ENCODE measurements at regions not wholly inside any gene's neighbourhood (a gene's known extent, or its start where the extent isn't known, plus 50 kb on each side); places are given as distances from the start of the nearest gene placed in this dataset.

DNA sequence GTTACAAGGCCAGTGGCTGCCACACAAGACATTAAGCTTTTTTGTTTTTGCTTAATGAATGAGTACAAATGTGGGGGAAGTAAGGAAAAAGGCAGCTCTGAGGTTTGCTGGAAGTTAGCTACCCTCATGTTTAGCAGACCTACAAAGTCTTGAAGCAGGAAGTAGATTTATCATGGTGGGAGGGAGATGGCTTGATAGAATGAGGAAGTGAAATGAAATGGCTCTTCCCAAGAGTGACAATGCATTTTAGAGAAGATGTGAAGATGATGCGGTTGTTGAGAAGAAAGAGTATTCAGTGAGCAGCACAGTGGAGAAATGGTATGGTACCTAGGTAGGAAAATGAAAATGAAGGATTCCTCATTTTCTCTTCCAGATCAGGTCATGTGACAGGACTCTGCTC lies 108.0 kb downstream of the SLIT2 start:
- Histone ChIP-seq H3K79me2 (ENCODE audit: low read length) (0 out of 2 replicates have a peak, but pooled peaks cover 4% of the 10 kb centered on the region), H3K4me2 (ENCODE audit: low read length) (no peak overlapping the region), H3K36me3 (ENCODE audit: low read depth, low read length) (no peaks in the 10 kb centered on the region; the same call in 1 of the 2 replicates), H4K20me1 (ENCODE audit: low read length) (no peaks in the 10 kb centered on the region), H3K27ac (ENCODE audit: low read length) (no peak overlapping the region), H3K9me3 (ENCODE audit: low read length) (no peaks in the 10 kb centered on the region), H3K9ac (ENCODE audit: low read length) (no peak overlapping the region), H3F3A (ENCODE audit: low read length, unreplicated experiment) (no peaks in the 10 kb centered on the region), H3K4me3 (ENCODE audit: low read length) (no peak overlapping the region), H3K4me1 (ENCODE audit: insufficient read depth, low read length) (no peaks in the 10 kb centered on the region), H3K27me3 (ENCODE audit: low read length) (no peaks in the 10 kb centered on the region), H3K9me2 (replicated peaks; ENCODE audit: low read length) (no peaks in the 10 kb centered on the region), H2AFZ (ENCODE audit: low read length) (no peak overlapping the region)
- CTCF ChIA-PET = no interaction called here
- DNase-seq (no peak), ATAC-seq (no peak)
- POLR2A ChIA-PET (ENCODE audit: unreplicated experiment) = no interaction called here
- TF ChIP-seq, protein P1, sequence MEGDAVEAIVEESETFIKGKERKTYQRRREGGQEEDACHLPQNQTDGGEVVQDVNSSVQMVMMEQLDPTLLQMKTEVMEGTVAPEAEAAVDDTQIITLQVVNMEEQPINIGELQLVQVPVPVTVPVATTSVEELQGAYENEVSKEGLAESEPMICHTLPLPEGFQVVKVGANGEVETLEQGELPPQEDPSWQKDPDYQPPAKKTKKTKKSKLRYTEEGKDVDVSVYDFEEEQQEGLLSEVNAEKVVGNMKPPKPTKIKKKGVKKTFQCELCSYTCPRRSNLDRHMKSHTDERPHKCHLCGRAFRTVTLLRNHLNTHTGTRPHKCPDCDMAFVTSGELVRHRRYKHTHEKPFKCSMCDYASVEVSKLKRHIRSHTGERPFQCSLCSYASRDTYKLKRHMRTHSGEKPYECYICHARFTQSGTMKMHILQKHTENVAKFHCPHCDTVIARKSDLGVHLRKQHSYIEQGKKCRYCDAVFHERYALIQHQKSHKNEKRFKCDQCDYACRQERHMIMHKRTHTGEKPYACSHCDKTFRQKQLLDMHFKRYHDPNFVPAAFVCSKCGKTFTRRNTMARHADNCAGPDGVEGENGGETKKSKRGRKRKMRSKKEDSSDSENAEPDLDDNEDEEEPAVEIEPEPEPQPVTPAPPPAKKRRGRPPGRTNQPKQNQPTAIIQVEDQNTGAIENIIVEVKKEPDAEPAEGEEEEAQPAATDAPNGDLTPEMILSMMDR (conservative IDR thresholded peaks at IDR 0.05; ENCODE audit: low read depth, low read length) = no peak
- TF ChIP-seq EZH2phosphoT487 (IDR thresholded peaks at IDR 0.05; ENCODE audit: borderline replicate concordance, low read length) (no peak), EZH2 (IDR thresholded peaks at IDR 0.05; ENCODE audit: low read length, unreplicated experiment) (no peak)
- intact Hi-C loops (cut with micrococcal nuclease) = no loop called here
- no TSS peak for BruUV-seq (replicated peaks)

DNA sequence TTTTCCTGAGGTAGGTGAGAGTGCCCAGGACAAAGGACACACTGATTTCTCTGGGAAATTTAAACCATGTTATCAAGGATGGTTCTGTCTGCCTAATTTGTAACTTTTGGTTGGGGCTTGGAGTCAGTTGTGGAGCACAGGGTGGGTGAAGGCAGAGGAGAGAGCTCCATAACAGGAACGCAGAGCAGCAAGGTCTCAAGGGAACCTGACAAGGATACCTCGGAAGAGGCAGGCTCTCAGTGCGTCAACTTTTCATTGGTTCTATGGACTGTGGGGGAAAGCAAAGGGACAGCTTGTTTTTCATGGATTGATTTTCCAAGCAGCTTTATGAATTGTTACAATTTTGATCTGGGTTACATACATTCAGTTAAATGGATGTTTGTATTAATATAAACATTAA lies 110.4 kb downstream of the SLIT2 start:
- ChIA-PET POLR2A (ENCODE audit: unreplicated experiment) (no interaction called here), CTCF (no interaction called here)
- BruUV-seq (replicated peaks) = no TSS peak
- H3K79me2 ChIP-seq (ENCODE audit: low read length) = no peaks in the 10 kb centered on the region
- no peak for DNase-seq
- H3K9me3 ChIP-seq (ENCODE audit: low read length) = no peaks in the 10 kb centered on the region
- H4K20me1 ChIP-seq (ENCODE audit: low read length) = no peaks in the 10 kb centered on the region
- H3K4me1 ChIP-seq (ENCODE audit: insufficient read depth, low read length) = no peaks in the 10 kb centered on the region
- no peak overlapping the region for H3K4me3 ChIP-seq (ENCODE audit: low read length)
- H3K27ac ChIP-seq (ENCODE audit: low read length) = no peak overlapping the region
- H3K36me3 ChIP-seq (ENCODE audit: low read depth, low read length) = no peaks in the 10 kb centered on the region
- H3K9me2 ChIP-seq (replicated peaks; ENCODE audit: low read length) = no peaks in the 10 kb centered on the region
- no peak overlapping the region for H3K9ac ChIP-seq (ENCODE audit: low read length)
- H3K4me2 ChIP-seq (ENCODE audit: low read length) = no peak overlapping the region
- intact Hi-C loops (cut with micrococcal nuclease) = no loop called here
- H2AFZ ChIP-seq (ENCODE audit: low read length) = no peak overlapping the region
- H3K27me3 ChIP-seq (ENCODE audit: low read length) = no peaks in the 10 kb centered on the region
- H3F3A ChIP-seq (ENCODE audit: low read length, unreplicated experiment) = no peaks in the 10 kb centered on the region
- no peak for ATAC-seq
- TF ChIP-seq EZH2 (IDR thresholded peaks at IDR 0.05; ENCODE audit: low read length, unreplicated experiment) (no peak), EZH2phosphoT487 (IDR thresholded peaks at IDR 0.05; ENCODE audit: borderline replicate concordance, low read length) (no peak)
- TF ChIP-seq, protein P1 (conservative IDR thresholded peaks at IDR 0.05; ENCODE audit: low read depth, low read length) = no peak

- ChIA-PET CTCF (no interaction called here), POLR2A (ENCODE audit: unreplicated experiment) (no interaction called here)
- DNase-seq = no peak
- TF ChIP-seq EZH2phosphoT487 (IDR thresholded peaks at IDR 0.05; ENCODE audit: borderline replicate concordance, low read length) (no peak), EZH2 (IDR thresholded peaks at IDR 0.05; ENCODE audit: low read length, unreplicated experiment) (no peak)
- TF ChIP-seq, protein P1 (conservative IDR thresholded peaks at IDR 0.05; ENCODE audit: low read depth, low read length) = no peak
- Histone ChIP-seq H3K4me3 (ENCODE audit: low read length) (no peak overlapping the region), H3F3A (ENCODE audit: low read length, unreplicated experiment) (no peaks in the 10 kb centered on the region), H3K27me3 (ENCODE audit: low read length) (no peaks in the 10 kb centered on the region), H3K4me1 (ENCODE audit: insufficient read depth, low read length) (no peaks in the 10 kb centered on the region), H3K36me3 (ENCODE audit: low read depth, low read length) (no peaks in the 10 kb centered on the region), H2AFZ (ENCODE audit: low read length) (no peak overlapping the region), H3K9me3 (ENCODE audit: low read length) (no peaks in the 10 kb centered on the region), H3K27ac (ENCODE audit: low read length) (no peak overlapping the region), H3K79me2 (ENCODE audit: low read length) (no peaks in the 10 kb centered on the region), H3K9ac (ENCODE audit: low read length) (no peak overlapping the region), H4K20me1 (ENCODE audit: low read length) (no peaks in the 10 kb centered on the region), H3K4me2 (ENCODE audit: low read length) (no peak overlapping the region), H3K9me2 (replicated peaks; ENCODE audit: low read length) (no peaks in the 10 kb centered on the region)
- intact Hi-C loops (cut with micrococcal nuclease) = no loop called here
- no TSS peak for BruUV-seq (replicated peaks)
- ATAC-seq = no peak
These were observed 113.3 kb downstream of the SLIT2 start for GRCh38 chr4:20364969-20365368.
